GM13976 (cell line): ENCODE measurements at regions not wholly inside any gene's neighbourhood (a gene's known extent, or its start where the extent isn't known, plus 50 kb on each side); places are given as distances from the start of the nearest gene placed in this dataset.

Source experiments
- DNase-seq: peaks from one replicate; pipeline ENCODE4 v3.0.0; 2012; ENCODE audit warnings: low spot score
- in situ Hi-C: fragments of 300-500 bp; cut with MboI; formaldehyde crosslinking; loops from one replicate; pipeline ENCODE4 v1.12.0; 2022; ENCODE audit warnings: low sequenced_read_pairs, mixed read lengths, inconsistent platforms; ENCODE audit not compliant: unreplicated experiment
- TF ChIP-seq, protein P1 (sequence below): IDR thresholded peaks from 2 replicates; pipeline ENCODE4 v1.5.1; 2012; ENCODE audit warnings: borderline replicate concordance, mild to moderate bottlenecking; ENCODE audit not compliant: insufficient read depth; ENCODE audit errors: extremely low read depth, missing control alignments, control extremely low read depth

DNA sequence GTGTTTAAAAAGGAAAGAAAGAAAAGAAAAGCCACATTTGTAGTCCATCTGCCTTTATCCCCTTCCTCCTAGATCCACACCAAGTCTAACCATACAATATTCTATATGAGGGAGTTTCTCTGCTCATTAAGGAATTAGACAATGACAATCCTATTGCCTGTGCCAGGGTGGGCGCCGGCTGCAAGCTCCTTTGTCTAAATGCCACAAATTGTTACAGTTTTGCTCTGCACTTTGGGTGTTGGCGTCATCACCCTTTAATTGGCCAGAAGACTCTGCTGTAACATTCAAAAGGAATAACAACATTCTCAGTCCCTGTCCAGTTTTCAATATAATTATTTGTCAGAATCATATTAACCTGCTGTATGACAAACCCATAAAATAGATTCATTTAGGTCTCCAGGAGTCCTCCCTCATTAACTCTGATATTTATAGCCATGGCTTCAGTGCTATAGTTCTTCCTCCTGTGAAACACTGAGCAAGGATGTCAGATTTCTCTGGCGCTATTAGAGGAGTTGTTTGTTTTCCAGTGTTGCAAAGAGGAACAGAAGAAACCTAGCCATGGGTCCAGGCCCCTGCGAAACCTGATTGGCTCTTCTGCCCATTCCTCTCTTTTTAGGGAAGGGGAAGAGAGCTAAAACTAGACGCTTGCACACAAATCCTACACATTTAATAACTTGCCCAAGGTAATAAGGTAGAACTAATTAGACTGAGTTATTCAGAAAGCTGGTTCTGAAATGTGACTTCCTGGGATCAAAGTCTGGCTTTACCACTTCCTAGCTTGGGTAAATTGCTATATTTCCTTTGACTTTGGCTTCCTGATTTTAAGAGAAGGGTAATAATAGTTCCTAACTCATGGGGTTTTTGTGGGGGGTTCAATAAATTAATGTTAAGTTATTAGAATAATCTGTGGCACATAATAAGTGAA, 112.4 kb downstream of the CD47 start:
- in situ Hi-C loops, result no loop called here
- DNase-seq, result no peak

DNA sequence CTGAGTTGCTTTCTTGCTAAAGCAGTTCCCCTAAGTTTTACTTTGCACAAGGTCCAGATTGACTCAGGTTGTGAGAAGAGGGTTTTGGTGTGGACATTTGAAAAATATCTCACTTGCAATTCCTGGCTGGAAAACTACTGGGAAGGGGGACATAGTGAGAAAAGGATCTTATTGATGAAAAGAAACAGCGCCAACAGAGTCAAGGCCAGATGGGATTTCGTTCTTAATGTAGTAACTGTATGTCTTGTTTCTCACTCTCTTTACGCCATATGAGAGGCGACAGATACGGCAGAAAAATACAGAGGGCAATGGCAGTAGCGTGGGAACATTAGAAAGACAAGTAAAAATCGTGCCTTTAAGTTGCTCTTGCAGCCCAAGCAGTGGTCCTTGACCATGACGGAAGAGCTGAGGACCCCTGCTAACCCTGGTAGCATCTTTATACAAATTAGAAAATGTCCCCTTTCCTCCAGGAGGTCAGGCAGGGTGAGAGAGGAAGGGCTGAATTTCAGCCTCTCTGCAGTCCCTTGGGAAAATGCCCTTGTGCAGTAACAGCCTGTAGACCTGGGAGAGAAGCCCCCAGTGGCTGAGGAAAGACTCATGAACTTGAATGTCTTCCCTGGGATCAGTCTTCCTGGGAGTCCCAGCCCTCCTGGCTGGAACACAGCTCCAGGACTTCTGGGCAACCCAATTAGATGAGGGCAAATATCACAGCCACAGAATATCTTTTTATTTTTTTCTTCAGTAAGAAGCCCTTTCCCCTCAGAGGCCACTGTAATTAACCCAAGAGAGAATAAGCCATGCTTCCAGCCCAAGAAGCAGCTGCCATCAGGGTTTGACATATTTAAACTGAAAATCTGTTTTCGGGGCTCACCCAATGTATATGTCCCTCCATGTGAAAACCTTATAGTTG, 113.4 kb downstream of the CD47 start:
- no peak for DNase-seq
- in situ Hi-C loops, result no loop called here

More for the DNA sequence above, 112.4 kb downstream of the CD47 start:
- TF ChIP-seq, protein P1, sequence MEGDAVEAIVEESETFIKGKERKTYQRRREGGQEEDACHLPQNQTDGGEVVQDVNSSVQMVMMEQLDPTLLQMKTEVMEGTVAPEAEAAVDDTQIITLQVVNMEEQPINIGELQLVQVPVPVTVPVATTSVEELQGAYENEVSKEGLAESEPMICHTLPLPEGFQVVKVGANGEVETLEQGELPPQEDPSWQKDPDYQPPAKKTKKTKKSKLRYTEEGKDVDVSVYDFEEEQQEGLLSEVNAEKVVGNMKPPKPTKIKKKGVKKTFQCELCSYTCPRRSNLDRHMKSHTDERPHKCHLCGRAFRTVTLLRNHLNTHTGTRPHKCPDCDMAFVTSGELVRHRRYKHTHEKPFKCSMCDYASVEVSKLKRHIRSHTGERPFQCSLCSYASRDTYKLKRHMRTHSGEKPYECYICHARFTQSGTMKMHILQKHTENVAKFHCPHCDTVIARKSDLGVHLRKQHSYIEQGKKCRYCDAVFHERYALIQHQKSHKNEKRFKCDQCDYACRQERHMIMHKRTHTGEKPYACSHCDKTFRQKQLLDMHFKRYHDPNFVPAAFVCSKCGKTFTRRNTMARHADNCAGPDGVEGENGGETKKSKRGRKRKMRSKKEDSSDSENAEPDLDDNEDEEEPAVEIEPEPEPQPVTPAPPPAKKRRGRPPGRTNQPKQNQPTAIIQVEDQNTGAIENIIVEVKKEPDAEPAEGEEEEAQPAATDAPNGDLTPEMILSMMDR, result no peak

DNA sequence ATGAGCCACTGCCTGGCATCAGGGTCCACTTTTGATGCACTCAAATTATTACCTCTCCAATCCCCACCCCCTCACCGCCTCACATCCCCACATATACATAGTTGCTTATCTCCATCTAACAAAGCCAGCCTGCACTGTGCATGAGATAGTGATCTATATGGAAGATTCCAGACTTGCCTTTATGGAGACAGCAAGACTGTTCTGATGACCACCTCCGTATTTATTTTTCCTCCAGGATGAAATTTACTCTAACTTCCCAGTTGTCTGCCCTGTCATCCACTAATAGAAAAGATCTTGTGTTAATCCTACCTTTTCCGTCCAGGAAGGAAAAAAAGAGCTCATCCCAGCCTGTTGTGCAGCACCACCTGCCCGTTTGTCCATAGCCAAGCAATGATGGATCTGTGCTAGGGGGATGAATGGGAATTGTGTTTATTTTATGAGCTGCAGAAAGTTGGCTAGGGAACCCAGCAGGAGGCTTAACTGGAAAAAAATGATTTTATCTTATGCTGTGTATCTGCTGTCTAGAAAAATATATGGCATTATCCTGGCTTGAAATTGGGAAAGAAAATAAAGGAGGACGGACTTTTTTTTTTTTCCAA, 114.5 kb downstream of the CD47 start:
- in situ Hi-C loops, result no loop called here
- TF ChIP-seq, protein P1, result no peak
- DNase-seq, result no peak

More for the DNA sequence above, 113.4 kb downstream of the CD47 start:
- TF ChIP-seq, protein P1, result no peak

DNA sequence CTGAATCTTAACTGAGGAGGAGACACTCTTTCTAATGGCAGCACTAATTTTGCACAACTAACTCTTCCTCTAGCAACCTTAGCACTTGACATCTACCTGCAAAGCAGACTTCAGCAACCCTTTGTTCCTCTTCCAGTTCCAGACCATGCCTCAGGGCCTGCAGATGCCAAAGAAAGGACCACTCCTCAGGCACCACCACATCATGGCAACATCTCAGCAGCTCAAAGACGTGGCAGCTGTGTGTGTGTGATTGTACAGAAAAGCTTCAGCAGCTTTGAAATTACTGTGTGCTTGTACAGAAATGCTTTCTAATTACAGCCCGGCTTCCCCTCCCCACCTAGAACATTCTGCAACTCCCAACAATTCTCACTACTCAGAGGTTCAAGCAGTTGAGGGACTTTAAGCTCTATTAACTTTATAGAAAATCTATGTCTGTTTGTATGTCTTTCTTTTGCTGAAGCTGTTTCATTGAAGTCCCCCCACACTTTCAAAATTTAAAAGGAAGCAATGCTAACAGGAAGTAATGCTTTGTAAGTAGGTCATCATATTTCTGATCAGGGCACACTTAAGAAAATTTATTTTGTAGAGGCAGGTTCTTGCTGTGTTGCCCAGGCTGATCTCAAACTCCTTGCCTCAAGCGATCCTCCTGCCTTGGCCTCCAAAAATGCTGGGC, 115.2 kb downstream of the CD47 start:
- TF ChIP-seq, protein P1, result no peak
- no peak for DNase-seq
- in situ Hi-C loops, result no loop called here

DNA sequence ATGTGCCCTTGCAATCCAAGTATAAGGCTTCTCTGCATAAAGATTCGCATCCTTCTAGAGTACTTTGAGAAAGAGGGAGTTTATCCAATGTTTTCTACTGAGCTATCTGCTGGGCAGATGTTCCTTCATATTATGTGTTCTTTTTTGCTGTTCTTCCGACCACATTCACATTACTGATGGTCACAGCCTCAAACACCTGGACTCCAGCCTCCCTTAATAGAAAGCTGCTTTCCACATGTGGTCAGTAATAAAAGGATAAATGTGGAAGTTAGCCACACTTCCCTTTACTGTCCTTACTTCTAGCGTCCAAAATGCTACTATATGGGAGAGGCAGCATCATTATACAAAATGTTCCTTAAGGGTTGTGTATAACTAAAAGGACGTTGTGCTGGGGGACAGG, 116.9 kb downstream of the CD47 start:
- DNase-seq, result no peak
- in situ Hi-C loops, result no loop called here
- TF ChIP-seq, protein P1, result no peak

DNA sequence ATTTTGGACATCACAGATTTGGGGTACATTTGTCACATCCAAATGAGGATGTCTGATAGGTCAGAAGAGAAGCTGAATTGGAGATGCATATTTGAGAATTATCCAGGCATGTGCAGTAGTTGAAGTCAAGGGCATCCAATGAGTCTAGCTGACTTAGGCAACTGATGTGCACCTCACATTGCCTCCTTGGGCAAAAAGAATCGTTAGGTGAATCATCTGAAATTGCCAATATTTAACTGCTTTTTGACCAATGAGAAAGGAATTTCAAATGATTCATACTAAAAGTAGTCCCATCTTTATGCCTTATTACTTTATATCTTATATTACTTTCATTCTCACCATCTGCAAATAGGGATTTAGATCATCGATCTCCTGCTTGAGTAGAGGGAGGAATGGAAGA, 117.7 kb downstream of the CD47 start:
- TF ChIP-seq, protein P1, result no peak
- DNase-seq, result no peak
- in situ Hi-C loops, result no loop called here
